H9 (cell line): ENCODE measurements at regions not wholly inside any gene's neighbourhood (a gene's known extent, or its start where the extent isn't known, plus 50 kb on each side); places are given as distances from the start of the nearest gene placed in this dataset.

Source experiments
- DNase-seq: peaks from one replicate; pipeline ENCODE4 v3.0.0-alpha.2; 2017
- H2AFZ ChIP-seq: one replicate; pipeline ENCODE4 v1.6.1; 2013; ENCODE audit warnings: mild to moderate bottlenecking, low read length, control low read depth, moderate library complexity
- H2AK5ac ChIP-seq: 2 replicates; pipeline ENCODE4 v1.6.1; 2013; ENCODE audit warnings: low read length, control low read depth, mixed read lengths; ENCODE audit not compliant: insufficient read length
- H2BK120ac ChIP-seq: one replicate; pipeline ENCODE4 v1.6.1; 2013; ENCODE audit warnings: low read depth, mild to moderate bottlenecking, low read length, control low read depth, inconsistent platforms; ENCODE audit not compliant: poor library complexity, severe bottlenecking
- H2BK12ac ChIP-seq: 2 replicates; pipeline ENCODE4 v1.6.1; 2013; ENCODE audit warnings: low read length, control low read depth, mixed read lengths, low read depth; ENCODE audit not compliant: insufficient read length
- H2BK15ac ChIP-seq: 2 replicates; pipeline ENCODE4 v1.6.1; 2013; ENCODE audit warnings: low read depth, low read length, control low read depth
- H2BK20ac ChIP-seq: one replicate; pipeline ENCODE4 v1.6.1; 2013; ENCODE audit warnings: low read depth, mild to moderate bottlenecking, low read length, control low read depth, inconsistent platforms; ENCODE audit not compliant: poor library complexity, severe bottlenecking
- H2BK5ac ChIP-seq: 2 replicates; pipeline ENCODE4 v1.6.1; 2013; ENCODE audit warnings: low read length, control low read depth, mixed read lengths; ENCODE audit not compliant: insufficient read length
- H3K14ac ChIP-seq: 2 replicates; pipeline ENCODE4 v1.6.1; 2013; ENCODE audit warnings: low read length, control low read depth; ENCODE audit not compliant: insufficient read depth
- H3K18ac ChIP-seq: 2 replicates; pipeline ENCODE4 v1.6.1; 2013; ENCODE audit warnings: low read depth, mild to moderate bottlenecking, mixed read lengths, low read length, control low read depth; ENCODE audit not compliant: insufficient read length
- H3K23ac ChIP-seq: 2 replicates; pipeline ENCODE4 v1.6.1; 2013; ENCODE audit warnings: low read length, control low read depth, mixed read lengths, low read depth; ENCODE audit not compliant: insufficient read length
- H3K23me2 ChIP-seq: 2 replicates; pipeline ENCODE4 v1.6.1; 2013; ENCODE audit warnings: low read depth, mild to moderate bottlenecking, mixed read lengths, low read length, control low read depth; ENCODE audit not compliant: insufficient read length, poor library complexity, severe bottlenecking
- H3K27ac ChIP-seq: 2 replicates; pipeline ENCODE4 v1.5.1; 2013; ENCODE audit warnings: low read length, control low read depth, mixed read lengths, low read depth; ENCODE audit not compliant: insufficient read length
- H3K27me3 ChIP-seq: 2 replicates; pipeline ENCODE4 v1.6.1; 2013; ENCODE audit warnings: low read length, control low read depth, inconsistent platforms; ENCODE audit not compliant: insufficient read depth
- H3K4ac ChIP-seq: 2 replicates; pipeline ENCODE4 v1.6.1; 2013; ENCODE audit warnings: low read depth, mild to moderate bottlenecking, control low read depth, inconsistent platforms, low read length, moderate library complexity
- H3K4me1 ChIP-seq: 2 replicates; pipeline ENCODE4 v1.6.1; 2013; ENCODE audit warnings: low read length, control low read depth, inconsistent platforms; ENCODE audit not compliant: insufficient read depth
- H3K4me2 ChIP-seq: 2 replicates; pipeline ENCODE4 v1.6.1; 2013; ENCODE audit warnings: low read length, control low read depth, mixed read lengths; ENCODE audit not compliant: insufficient read length, insufficient read depth
- H3K56ac ChIP-seq: 2 replicates; pipeline ENCODE4 v1.6.1; 2013; ENCODE audit warnings: low read depth, mild to moderate bottlenecking, mixed read lengths, low read length, control low read depth; ENCODE audit not compliant: insufficient read length
- H3K79me1 ChIP-seq: 2 replicates; pipeline ENCODE4 v1.6.1; 2013; ENCODE audit warnings: low read depth, mild to moderate bottlenecking, moderate library complexity, low read length, control low read depth, inconsistent platforms; ENCODE audit not compliant: insufficient read depth, poor library complexity, severe bottlenecking
- H3K79me2 ChIP-seq: 2 replicates; pipeline ENCODE4 v1.6.1; 2013; ENCODE audit warnings: low read length, control low read depth, inconsistent platforms; ENCODE audit not compliant: insufficient read depth
- H3K9ac ChIP-seq: 2 replicates; pipeline ENCODE4 v1.6.1; 2013; ENCODE audit warnings: low read length, control low read depth, mixed read lengths; ENCODE audit not compliant: insufficient read length; ENCODE audit errors: extremely low read depth
- H3K9me3 ChIP-seq: one replicate; pipeline ENCODE4 v1.6.1; 2013; ENCODE audit warnings: low read depth, low read length, inconsistent platforms; ENCODE audit not compliant: control insufficient read depth
- H3T11ph ChIP-seq: one replicate; pipeline ENCODE4 v1.6.1; 2013; ENCODE audit warnings: mild to moderate bottlenecking, low read length, control low read depth, inconsistent platforms
- H4K20me1 ChIP-seq: one replicate; pipeline ENCODE4 v1.6.1; 2013; ENCODE audit not compliant: control insufficient read depth, insufficient read length, insufficient read depth
- H4K5ac ChIP-seq: 2 replicates; pipeline ENCODE4 v1.6.1; 2013; ENCODE audit warnings: low read depth, mild to moderate bottlenecking, mixed read lengths, low read length, control low read depth; ENCODE audit not compliant: insufficient read length
- H4K8ac ChIP-seq: replicated peaks from 2 replicates; pipeline ENCODE4 v1.6.1; 2013; ENCODE audit warnings: low read length, control low read depth, mixed read lengths, low read depth; ENCODE audit not compliant: insufficient read length
- H4K91ac ChIP-seq: 2 replicates; pipeline ENCODE4 v1.6.1; 2013; ENCODE audit warnings: low read depth, mild to moderate bottlenecking, moderate library complexity, mixed read lengths, low read length, control low read depth; ENCODE audit not compliant: insufficient read length
- H3K27ac Mint-ChIP-seq, 3 experiments: 2 replicates in 2 of 3; 3 replicates in 1 of 3; pipeline ENCODE4 v1.8.0; 2020 to 2021; ENCODE audit warnings: mixed read lengths in 3 of 3, mild to moderate bottlenecking in 1 of 3, moderate library complexity in 1 of 3
- H3K27me3 Mint-ChIP-seq: 2 replicates; pipeline ENCODE4 v1.8.0; 2021; ENCODE audit warnings: low read depth, mild to moderate bottlenecking, moderate library complexity, mixed read lengths
- H3K36me3 Mint-ChIP-seq, 3 experiments: 2 replicates in 2 of 3; 3 replicates in 1 of 3; pipeline ENCODE4 v1.8.0; 2020 to 2021; ENCODE audit warnings: low read depth in 3 of 3, mixed read lengths in 3 of 3; ENCODE audit not compliant: insufficient read depth in 1 of 3
- H3K4me1 Mint-ChIP-seq, 2 experiments: 2 replicates each; pipeline ENCODE4 v1.8.0; 2020; ENCODE audit warnings: mixed read lengths in 2 of 2
- H3K4me3 Mint-ChIP-seq, 2 experiments: 2 replicates in 1 of 2; 3 replicates in 1 of 2; pipeline ENCODE4 v1.8.0; 2020 to 2021; ENCODE audit warnings: mild to moderate bottlenecking in 2 of 2, mixed read lengths in 2 of 2, moderate library complexity in 1 of 2
- H3K9me3 Mint-ChIP-seq, 2 experiments: 2 replicates in 1 of 2; 3 replicates in 1 of 2; pipeline ENCODE4 v1.8.0; 2020; ENCODE audit warnings: mild to moderate bottlenecking in 2 of 2, mixed read lengths in 2 of 2, moderate library complexity in 1 of 2
- WGBS: extraction: QIAGEN DNeasy Blood & Tissue Kit; methylation state at CpG from one replicate; pipeline ENCODE4 v1.1.7; 2013; ENCODE audit warnings: missing lambda C conversion rate, low lambda C conversion rate, mixed read lengths; ENCODE audit not compliant: insufficient read length; ENCODE audit errors: extremely low coverage; 5-methylcytosine and 5-hydroxymethylcytosine counted together
- TF ChIP-seq, protein P1 (sequence below): fragments of 200-600 bp; sonication (generic); conservative IDR thresholded peaks from 3 replicates; pipeline ENCODE4 v1.8.0; 2021; ENCODE audit warnings: antibody characterized with exemption, mild to moderate bottlenecking

DNA sequence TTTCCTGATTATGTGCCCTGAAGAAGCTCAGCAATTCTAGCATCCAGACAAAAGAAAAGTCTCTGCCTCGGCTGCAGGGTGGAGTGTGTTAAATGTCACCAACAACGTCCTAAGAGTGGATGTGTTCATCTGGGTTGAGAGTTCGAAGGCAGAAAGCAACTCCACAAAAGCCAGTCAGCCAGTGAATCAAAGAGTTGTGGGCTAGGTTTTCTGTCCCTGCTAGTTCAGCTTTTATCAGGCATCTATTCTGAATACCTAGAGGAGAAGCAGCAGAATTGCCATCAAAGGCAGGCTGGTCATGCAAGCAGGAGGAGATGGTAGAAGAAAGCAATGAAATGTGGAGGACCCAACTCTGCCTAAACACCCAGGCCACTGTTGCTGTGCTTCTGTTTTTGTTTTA lies 205.2 kb downstream of the KLF6 start:
- Mint-ChIP-seq H3K27ac (no peak overlapping the region), H3K4me1 (peaks cover 19% of the 10 kb centered on the region in 2 experiments), H3K4me3 (no peak overlapping the region), H3K36me3 (no peaks in the 10 kb centered on the region), H3K27me3 (no peaks in the 10 kb centered on the region; the same call in 1 of the 2 replicates), H3K9me3 (no peaks in the 10 kb centered on the region)
- Histone ChIP-seq H2BK5ac (no peak overlapping the region), H3K18ac (no peak overlapping the region), H2AFZ (no peak overlapping the region), H3K4ac (no peak overlapping the region), H4K20me1 (no peaks in the 10 kb centered on the region), H3K79me2 (no peaks in the 10 kb centered on the region), H2BK12ac (no peak overlapping the region), H2BK15ac (no peak overlapping the region), H3K56ac (no peak overlapping the region), H3K27me3 (no peaks in the 10 kb centered on the region; the same call in 1 of the 2 replicates), H4K91ac (no peak overlapping the region), H3K9ac (no peak overlapping the region), H3K9me3 (no peaks in the 10 kb centered on the region), H3K4me2 (no peak overlapping the region), H3K23ac (no peak overlapping the region), H4K8ac (no peak overlapping the region), H3K23me2 (no peaks in the 10 kb centered on the region), H3K14ac (no peak overlapping the region), H2AK5ac (no peak overlapping the region), H3T11ph (no peak overlapping the region), H2BK20ac (no peak overlapping the region), H2BK120ac (no peak overlapping the region), H3K79me1 (no peaks in the 10 kb centered on the region), H3K27ac (no peak overlapping the region), H4K5ac (no peak overlapping the region), H3K4me1 (peaks cover 2% of the 10 kb centered on the region; the same call in 1 of the 2 replicates)
- no peak for DNase-seq
- TF ChIP-seq, protein P1, sequence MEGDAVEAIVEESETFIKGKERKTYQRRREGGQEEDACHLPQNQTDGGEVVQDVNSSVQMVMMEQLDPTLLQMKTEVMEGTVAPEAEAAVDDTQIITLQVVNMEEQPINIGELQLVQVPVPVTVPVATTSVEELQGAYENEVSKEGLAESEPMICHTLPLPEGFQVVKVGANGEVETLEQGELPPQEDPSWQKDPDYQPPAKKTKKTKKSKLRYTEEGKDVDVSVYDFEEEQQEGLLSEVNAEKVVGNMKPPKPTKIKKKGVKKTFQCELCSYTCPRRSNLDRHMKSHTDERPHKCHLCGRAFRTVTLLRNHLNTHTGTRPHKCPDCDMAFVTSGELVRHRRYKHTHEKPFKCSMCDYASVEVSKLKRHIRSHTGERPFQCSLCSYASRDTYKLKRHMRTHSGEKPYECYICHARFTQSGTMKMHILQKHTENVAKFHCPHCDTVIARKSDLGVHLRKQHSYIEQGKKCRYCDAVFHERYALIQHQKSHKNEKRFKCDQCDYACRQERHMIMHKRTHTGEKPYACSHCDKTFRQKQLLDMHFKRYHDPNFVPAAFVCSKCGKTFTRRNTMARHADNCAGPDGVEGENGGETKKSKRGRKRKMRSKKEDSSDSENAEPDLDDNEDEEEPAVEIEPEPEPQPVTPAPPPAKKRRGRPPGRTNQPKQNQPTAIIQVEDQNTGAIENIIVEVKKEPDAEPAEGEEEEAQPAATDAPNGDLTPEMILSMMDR: no peak
- WGBS: no CpG with 5 or more reads among the region's 3 CpGs
